RWPE2 (cell line): ENCODE measurements at regions not wholly inside any gene's neighbourhood (a gene's known extent, or its start where the extent isn't known, plus 50 kb on each side); places are given as distances from the start of the nearest gene placed in this dataset.
A peak's percentile ranks its signal among the peaks of the same experiment; 100 is the strongest.

Experiments
- ATAC-seq: fragments of 200-7000 bp; cut with Tn5 transposase; 3 replicates; pipeline ENCODE4 v1.9.1; 2021; ENCODE audit warnings: low read depth
- DNase-seq: peaks from one replicate; pipeline ENCODE4 v3.0.0-alpha.2; 2020; ENCODE audit warnings: low spot score
- H3K27ac ChIP-seq: fragments of 450-650 bp; 2 replicates; pipeline ENCODE4 v1.5.1; 2017; ENCODE audit warnings: mild to moderate bottlenecking; ENCODE audit not compliant: poor library complexity, severe bottlenecking
- H3K27me3 ChIP-seq: fragments of 250-450 bp; sonication (Bioruptor Pico); 2 replicates; pipeline ENCODE4 v1.5.1; 2021; ENCODE audit warnings: mild to moderate bottlenecking, moderate library complexity; ENCODE audit not compliant: insufficient read depth, poor library complexity, severe bottlenecking
- H3K36me3 ChIP-seq: fragments of 250-450 bp; sonication (Bioruptor Pico); 2 replicates; pipeline ENCODE4 v1.5.1; 2020; ENCODE audit warnings: low read depth, mild to moderate bottlenecking, moderate library complexity
- H3K4me1 ChIP-seq: fragments of 250-450 bp; sonication (Bioruptor Pico); 2 replicates; pipeline ENCODE4 v1.5.1; 2021; ENCODE audit warnings: mild to moderate bottlenecking, moderate library complexity; ENCODE audit not compliant: insufficient read depth, poor library complexity, severe bottlenecking
- H3K4me3 ChIP-seq: fragments of 250-450 bp; sonication (Bioruptor Pico); 2 replicates; pipeline ENCODE4 v1.5.1; 2021; ENCODE audit warnings: mild to moderate bottlenecking, moderate library complexity; ENCODE audit not compliant: severe bottlenecking
- H3K9me3 ChIP-seq: fragments of 250-450 bp; sonication (Bioruptor Pico); 2 replicates; pipeline ENCODE4 v1.5.1; 2021; ENCODE audit warnings: mild to moderate bottlenecking, moderate library complexity; ENCODE audit not compliant: severe bottlenecking
- CTCF ChIP-seq: fragments of 450-650 bp; IDR thresholded peaks from one replicate; pipeline ENCODE4 v1.5.1; 2017; ENCODE audit warnings: mild to moderate bottlenecking, moderate library complexity; ENCODE audit not compliant: poor library complexity, severe bottlenecking

GRCh38 chr5:12703254-12703653 is 799.0 kb upstream of the CTNND2 start:
- H3K4me3 ChIP-seq: no peak overlapping the region
- ATAC-seq (no peak), DNase-seq (no peak)
- H3K4me1 ChIP-seq: no peaks in the 10 kb centered on the region
- H3K36me3 ChIP-seq: no peaks in the 10 kb centered on the region
- no peak overlapping the region for H3K27ac ChIP-seq
- TF ChIP-seq CTCF: no peak
- no peaks in the 10 kb centered on the region for H3K9me3 ChIP-seq
- peaks cover 2% of the 10 kb centered on the region for H3K27me3 ChIP-seq

DNA sequence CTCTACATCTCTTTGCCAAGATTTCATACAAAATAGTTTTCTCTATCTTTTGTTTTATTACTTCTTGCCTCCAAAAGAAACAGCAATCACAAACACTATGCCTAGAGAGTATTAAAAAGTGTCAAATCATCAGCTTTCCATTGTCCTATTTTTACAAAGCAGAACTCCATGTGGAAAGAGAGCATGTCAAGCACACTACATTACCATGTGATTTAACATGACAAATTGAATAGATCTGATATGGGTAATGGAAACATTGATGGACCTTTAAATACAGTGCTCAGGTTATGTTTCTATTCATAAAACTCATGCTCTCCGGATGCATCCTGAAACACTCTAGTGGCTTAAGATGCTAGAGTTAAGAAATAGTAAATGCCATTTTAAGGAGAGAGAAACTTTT is 791.4 kb upstream of the CTNND2 start:
- Histone ChIP-seq H3K27ac (no peak overlapping the region), H3K4me1 (no peaks in the 10 kb centered on the region), H3K36me3 (no peaks in the 10 kb centered on the region), H3K4me3 (no peak overlapping the region), H3K27me3 (peaks cover 6% of the 10 kb centered on the region), H3K9me3 (no peaks in the 10 kb centered on the region)
- TF ChIP-seq CTCF: no peak
- ATAC-seq (no peak), DNase-seq (no peak)

DNA sequence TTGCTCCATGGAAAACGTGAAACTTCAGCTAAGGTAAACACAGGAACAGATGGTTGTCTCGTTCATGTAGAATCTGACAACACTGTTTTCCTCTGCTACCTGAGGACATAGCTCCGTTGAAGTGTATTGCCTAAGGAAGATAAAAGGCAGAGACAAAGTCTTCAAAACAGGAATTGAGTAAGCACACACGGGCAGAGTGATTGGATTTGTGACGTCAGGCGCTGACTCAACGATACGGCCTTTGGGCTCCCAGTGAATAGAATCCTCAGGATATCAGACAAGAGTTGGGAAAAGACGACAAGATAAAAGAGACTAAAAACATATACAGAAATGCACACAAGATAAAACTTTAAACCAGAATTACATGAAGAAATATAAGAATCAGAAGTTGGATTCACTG is 787.1 kb upstream of the CTNND2 start:
- Histone ChIP-seq H3K27ac (no peak overlapping the region), H3K4me1 (no peaks in the 10 kb centered on the region), H3K36me3 (no peaks in the 10 kb centered on the region), H3K27me3 (peaks cover 3% of the 10 kb centered on the region), H3K4me3 (no peak overlapping the region), H3K9me3 (no peaks in the 10 kb centered on the region)
- no peak for TF ChIP-seq CTCF
- DNase-seq (no peak), ATAC-seq (peak; percentile 14; the same call in 1 of the 3 replicates)

DNA sequence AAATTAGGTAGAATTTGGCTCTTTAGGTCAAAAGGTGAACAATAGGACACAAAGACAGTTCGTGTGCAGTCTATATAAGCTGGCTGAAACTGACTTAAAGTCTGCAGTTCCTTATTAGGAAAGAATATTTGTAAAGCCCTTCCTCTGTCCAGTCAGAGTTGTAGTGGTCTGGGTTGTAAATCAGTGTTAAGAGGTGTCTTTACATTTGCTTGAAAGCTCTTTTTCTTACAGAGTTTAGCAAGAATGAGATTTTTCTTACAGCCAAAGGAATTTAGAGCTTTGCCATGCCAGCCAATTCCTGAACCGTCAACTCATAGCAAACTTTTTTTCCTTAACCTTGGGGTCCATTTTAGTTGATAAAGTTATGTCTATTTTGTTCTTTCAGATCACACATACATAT is 786.1 kb upstream of the CTNND2 start:
- Histone ChIP-seq H3K27ac (no peak overlapping the region), H3K4me3 (no peak overlapping the region), H3K36me3 (no peaks in the 10 kb centered on the region), H3K9me3 (no peaks in the 10 kb centered on the region), H3K4me1 (no peaks in the 10 kb centered on the region), H3K27me3 (no peaks in the 10 kb centered on the region)
- DNase-seq (no peak), ATAC-seq (no peak)
- TF ChIP-seq CTCF: no peak

- Histone ChIP-seq H3K27me3 (no peaks in the 10 kb centered on the region), H3K27ac (no peak overlapping the region), H3K36me3 (no peaks in the 10 kb centered on the region), H3K4me1 (no peaks in the 10 kb centered on the region), H3K9me3 (no peaks in the 10 kb centered on the region), H3K4me3 (no peak overlapping the region)
- DNase-seq: no peak
- no peak for TF ChIP-seq CTCF
- no peak for ATAC-seq
Measured at GRCh38 chr5:12683249-12683648, 779.0 kb upstream of the CTNND2 start.
